Spleen (tissue), 7 donors: ENCODE measurements at regions not wholly inside any gene's neighbourhood (a gene's known extent, or its start where the extent isn't known, plus 50 kb on each side); places are given as distances from the start of the nearest gene placed in this dataset.

Source experiments
- CTCF ChIP-seq, 11 experiments: fragments of 200-600 bp in 7 of 11; fragments of 450-650 bp in 4 of 11; sonication (generic) in 4 of 11; IDR thresholded peaks in 8 of 11; conservative IDR thresholded peaks in 3 of 11; 1 replicate in 7 of 11; 2 replicates in 4 of 11; pipeline versions ENCODE4 v1.4.0 to v1.8.0; 2016 to 2021; ENCODE audit warnings: antibody characterized with exemption in 11 of 11, inconsistent platforms in 4 of 11, mild to moderate bottlenecking in 1 of 11
- POLR2A ChIP-seq, 3 donors: fragments of 450-650 bp; IDR thresholded peaks; one replicate each; pipeline ENCODE4 v1.5.1; 2017; ENCODE audit warnings: antibody characterized with exemption in 3 of 3, mild to moderate bottlenecking in 1 of 3
- POLR2AphosphoS5 ChIP-seq, 3 donors: sonication (generic); formaldehyde crosslinking; IDR thresholded peaks; one replicate each; pipeline ENCODE4 v1.5.1; 2017; ENCODE audit warnings: antibody characterized with exemption in 3 of 3
- donor health status: DM: no; HTN: no; CAD: no; lungs with moderate emphysema.
- donor health status: DM: no; HTN: no; CAD: no.
- donor health status: DM: no; HTN: no; CAD: no.

GRCh38 chr1:98035602-98036002 lies 114.8 kb upstream of the DPYD start:
- TF ChIP-seq CTCF (IDR thresholded peaks at IDR 0.05 in 8 of 11, conservative IDR thresholded peaks at IDR 0.05 in 3 of 11) (no peak), POLR2A (IDR thresholded peaks at IDR 0.05) (no peak), POLR2AphosphoS5 (IDR thresholded peaks at IDR 0.05) (no peak)
